ENCODE measurements at regions not wholly inside any gene's neighbourhood (a gene's known extent, or its start where the extent isn't known, plus 50 kb on each side); places are given as distances from the start of the nearest gene placed in this dataset.

GRCh38 chr5:53167836-53168235 lies 58.3 kb upstream of the MOCS2 start:
- TF ChIP-seq CTCF (IDR thresholded peaks at IDR 0.05 in 4 of 5, conservative IDR thresholded peaks at IDR 0.05 in 1 of 5) = no peak
- TF ChIP-seq POLR2A (IDR thresholded peaks at IDR 0.05) = no peak

Measured in gastrocnemius medialis (tissue), 4 donors.